ENCODE measurements at regions not wholly inside any gene's neighbourhood (a gene's known extent, or its start where the extent isn't known, plus 50 kb on each side); places are given as distances from the start of the nearest gene placed in this dataset.

- no peak for DNase-seq
Measured at GRCh38 chr15:94683902-94684301, 452.5 kb downstream of the MCTP2 start.

DNA sequence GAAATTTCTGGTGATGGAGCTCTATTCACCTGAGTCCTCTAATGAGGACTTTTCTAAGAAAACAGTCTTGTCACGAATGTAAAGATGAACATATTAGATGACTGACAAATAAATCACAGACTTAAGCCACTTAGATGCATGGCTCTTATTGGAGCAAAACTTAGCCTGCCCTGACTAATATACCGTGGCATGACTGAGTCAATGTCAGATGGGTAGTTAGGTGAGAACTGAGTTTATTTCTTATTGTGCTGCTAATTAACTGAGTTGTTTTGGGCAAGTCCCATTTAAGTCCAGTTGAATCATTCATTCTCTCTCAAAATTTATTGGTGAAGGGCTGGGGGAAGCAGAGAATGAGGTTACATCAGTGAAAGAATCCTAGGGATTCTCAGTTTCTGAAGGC, 459.8 kb downstream of the MCTP2 start:
- DNase-seq = no peak

DNA sequence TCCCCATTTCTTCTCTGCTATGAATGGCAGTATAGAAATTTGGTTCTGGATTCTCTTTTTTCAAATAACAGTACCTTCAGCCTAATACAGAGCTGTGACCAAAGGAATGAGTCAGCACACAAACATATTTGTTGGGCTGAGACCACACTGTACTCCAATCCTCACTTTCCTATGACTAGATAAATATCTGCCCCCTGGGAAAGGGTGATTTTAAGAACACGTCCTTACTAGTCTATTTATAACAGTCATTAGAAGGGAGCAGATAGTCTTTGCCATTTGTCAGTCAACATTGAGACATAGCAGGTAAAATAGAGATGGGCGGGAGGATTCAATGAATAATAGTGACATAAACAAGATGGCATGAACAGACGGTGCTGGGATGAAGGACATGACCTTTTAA, 461.3 kb downstream of the MCTP2 start:
- DNase-seq = no peak

- no peak for DNase-seq
Measured at GRCh38 chr15:94700211-94700610, 468.9 kb downstream of the MCTP2 start.

GRCh38 chr15:94701281-94701985, 470.1 kb downstream of the MCTP2 start:
- DNase-seq = no peak

DNA sequence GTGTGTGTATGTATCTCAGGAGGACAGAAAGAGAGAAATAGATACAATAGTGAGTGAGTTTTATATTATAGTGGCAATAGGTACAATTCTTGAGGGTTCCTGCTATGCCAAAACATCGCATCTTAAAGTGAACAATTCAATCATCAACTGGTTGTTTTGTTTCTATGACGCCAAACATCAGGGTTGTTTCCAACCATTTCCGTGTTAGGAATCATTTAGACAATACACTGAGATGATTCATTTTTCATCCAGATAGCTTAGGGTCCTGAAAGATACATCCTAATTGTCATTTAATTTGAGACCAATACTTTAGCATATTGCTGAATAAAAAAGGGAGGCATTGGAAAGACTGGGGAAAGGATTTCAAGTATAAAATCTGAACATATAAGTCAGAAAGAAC, 472.2 kb downstream of the MCTP2 start:
- DNase-seq = no peak

GRCh38 chr15:94704421-94704820, 473.1 kb downstream of the MCTP2 start:
- no peak for DNase-seq

GRCh38 chr15:94704946-94705345, 473.6 kb downstream of the MCTP2 start:
- no peak for DNase-seq

GRCh38 chr15:94709319-94709718, 478.0 kb downstream of the MCTP2 start:
- DNase-seq = no peak

GRCh38 chr15:94722024-94722636, 490.8 kb downstream of the MCTP2 start:
- DNase-seq = no peak

GRCh38 chr15:94723801-94724200, 492.4 kb downstream of the MCTP2 start:
- no peak for DNase-seq

DNA sequence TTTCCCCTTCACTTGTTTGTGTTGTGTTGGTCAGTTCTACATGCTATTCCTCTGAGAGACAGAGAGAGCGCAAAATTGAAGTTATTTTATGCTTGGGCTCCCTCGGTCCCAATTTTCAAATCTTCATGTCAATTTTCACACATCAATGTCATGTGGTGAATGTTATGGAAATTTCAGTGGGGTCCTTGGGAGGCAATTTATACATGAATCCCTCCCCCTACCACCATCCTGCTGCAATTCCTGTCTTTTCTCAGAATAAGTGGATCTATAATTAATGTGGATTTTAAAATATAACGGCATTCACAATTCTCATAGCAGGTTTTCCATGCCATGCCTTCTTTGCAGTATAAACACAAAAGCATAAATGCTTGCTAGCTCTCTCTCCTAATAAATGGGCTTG, 499.9 kb downstream of the MCTP2 start:
- DNase-seq = no peak

DNA sequence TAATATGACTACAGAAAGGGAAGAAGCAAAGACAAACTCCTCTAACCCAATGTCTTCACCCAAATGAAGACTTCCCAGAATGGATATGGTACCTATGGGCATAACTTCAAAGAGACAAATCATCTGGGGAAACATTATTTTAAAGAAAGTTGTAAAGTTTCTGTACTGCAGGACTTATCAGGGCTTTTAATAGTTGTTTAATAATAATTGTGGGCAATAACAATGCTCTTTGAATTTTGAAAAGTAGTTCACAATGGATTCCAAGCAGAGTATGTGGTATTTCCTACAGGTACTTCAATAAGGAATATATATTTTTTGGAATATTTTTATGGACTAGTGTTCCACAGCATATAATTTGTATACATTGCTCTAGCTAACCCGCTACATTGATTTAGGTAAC, 503.1 kb downstream of the MCTP2 start:
- no peak for DNase-seq

DNA sequence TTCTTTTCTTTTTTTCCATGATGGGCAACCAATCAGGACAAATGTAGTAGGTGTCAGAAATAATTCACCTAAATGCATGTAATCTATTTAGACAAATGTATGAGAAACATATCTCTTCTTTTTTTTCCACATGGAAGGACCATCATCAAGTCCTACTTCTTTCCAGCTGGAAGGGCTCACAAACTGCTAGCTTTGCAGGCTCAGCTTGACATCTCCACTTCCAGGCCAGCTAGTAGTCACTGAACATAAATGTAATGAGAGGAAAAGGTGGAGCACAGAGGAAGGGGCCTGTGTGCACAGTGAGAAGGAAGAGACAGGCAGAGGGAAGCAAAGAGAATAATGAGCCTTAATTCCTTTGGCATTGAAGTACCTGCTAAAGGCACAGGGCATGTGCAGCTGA, 504.9 kb downstream of the MCTP2 start:
- DNase-seq = no peak

- no peak for DNase-seq
Measured at GRCh38 chr15:94739639-94740038, 508.3 kb downstream of the MCTP2 start.

- DNase-seq = no peak
Measured at GRCh38 chr15:94740469-94740868, 509.1 kb downstream of the MCTP2 start.

DNA sequence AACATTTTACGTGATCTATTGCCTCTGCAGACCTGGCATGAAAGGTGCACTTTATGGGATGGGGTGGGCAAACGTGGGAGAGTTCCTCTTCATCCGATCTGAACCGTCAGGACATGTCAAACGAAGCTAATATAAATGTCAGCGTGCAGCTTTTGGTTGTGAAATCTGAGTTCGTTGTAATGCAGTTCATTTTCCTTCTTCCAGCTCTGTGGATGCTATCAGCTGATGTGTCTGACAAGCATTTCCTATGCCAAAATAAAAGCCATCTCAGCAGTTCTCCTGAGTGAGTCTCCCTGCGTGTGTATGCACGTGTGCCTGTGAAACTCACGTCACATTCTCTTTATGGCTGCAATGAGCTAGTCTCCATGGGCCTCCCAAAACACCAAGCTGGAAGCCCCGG, 512.3 kb downstream of the MCTP2 start:
- DNase-seq = no peak

- DNase-seq = no peak
Measured at GRCh38 chr15:94744080-94744793, 512.9 kb downstream of the MCTP2 start.

DNA sequence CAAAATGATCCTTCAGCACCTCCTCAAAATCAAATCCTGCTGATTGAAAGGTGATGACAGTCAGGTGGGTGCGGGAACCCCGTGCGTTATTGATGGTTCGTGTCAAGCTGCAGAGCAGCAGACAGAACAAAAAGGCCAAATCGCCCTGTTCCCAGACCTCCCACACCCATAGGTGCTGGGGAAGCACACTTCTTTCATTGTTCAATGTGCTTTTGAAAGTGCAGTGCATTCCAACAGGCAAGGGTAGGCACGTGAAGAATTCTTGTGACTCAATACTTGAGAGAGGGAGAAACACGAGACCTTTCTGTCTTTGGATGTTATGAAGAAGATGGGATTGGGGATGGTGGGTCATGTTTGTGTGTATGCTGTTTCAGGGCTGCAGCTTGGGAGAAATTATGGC, 514.0 kb downstream of the MCTP2 start:
- no peak for DNase-seq

DNA sequence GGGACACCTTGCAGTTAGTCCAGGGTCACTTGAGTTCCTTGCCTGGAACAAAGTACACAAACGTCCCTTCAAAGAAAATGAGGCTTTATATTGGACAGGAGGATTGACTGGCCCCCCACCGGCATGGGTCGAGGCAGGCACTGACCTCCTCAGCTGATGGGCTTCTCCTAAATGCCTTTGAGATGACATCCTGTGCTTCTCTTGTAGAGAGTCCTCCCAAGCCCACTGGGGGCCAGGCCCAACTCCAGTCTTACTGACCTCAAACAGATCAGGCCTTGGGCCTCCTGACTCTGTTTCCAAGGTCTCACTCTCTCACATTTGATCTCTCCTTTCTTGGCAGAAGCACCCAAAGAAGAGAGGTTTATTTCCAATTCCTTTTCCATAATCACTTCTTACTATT, 516.1 kb downstream of the MCTP2 start:
- DNase-seq = no peak

GRCh38 chr15:94749811-94750617, 518.7 kb downstream of the MCTP2 start:
- no peak for DNase-seq

GRCh38 chr15:94760348-94760747, 529.0 kb downstream of the MCTP2 start:
- DNase-seq = no peak

DNA sequence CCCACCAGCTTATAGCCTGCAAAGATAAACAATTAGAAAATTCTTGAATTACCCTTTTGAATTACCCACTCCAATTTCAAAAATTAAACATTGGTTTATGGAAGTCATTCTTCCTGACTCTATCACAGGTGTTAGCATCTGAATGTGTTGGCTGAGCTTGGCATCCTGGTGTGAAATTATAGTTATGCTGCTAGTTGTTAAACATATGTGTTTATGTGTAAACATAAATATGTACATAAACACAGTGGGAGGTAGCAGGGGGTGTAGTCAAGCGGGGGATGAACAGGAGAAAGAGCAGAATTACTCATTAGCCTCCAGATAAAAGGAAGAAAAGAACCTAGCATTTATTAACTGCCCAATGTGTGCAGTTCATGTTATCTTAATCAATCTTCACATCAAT, 530.2 kb downstream of the MCTP2 start:
- DNase-seq = no peak

- DNase-seq = no peak
Measured at GRCh38 chr15:94769089-94769488, 537.7 kb downstream of the MCTP2 start.
